Spleen (tissue), 7 donors: ENCODE measurements at regions not wholly inside any gene's neighbourhood (a gene's known extent, or its start where the extent isn't known, plus 50 kb on each side); places are given as distances from the start of the nearest gene placed in this dataset.

Source experiments
- CTCF ChIP-seq, 11 experiments: fragments of 200-600 bp in 7 of 11; fragments of 450-650 bp in 4 of 11; sonication (generic) in 4 of 11; IDR thresholded peaks in 8 of 11; conservative IDR thresholded peaks in 3 of 11; 1 replicate in 7 of 11; 2 replicates in 4 of 11; pipeline versions ENCODE4 v1.4.0 to v1.8.0; 2016 to 2021; ENCODE audit warnings: antibody characterized with exemption in 11 of 11, inconsistent platforms in 4 of 11, mild to moderate bottlenecking in 1 of 11
- POLR2A ChIP-seq, 3 donors: fragments of 450-650 bp; IDR thresholded peaks; one replicate each; pipeline ENCODE4 v1.5.1; 2017; ENCODE audit warnings: antibody characterized with exemption in 3 of 3, mild to moderate bottlenecking in 1 of 3
- donor health status: DM: no; HTN: no; CAD: no; lungs with moderate emphysema.
- donor health status: DM: no; HTN: no; CAD: no.
- donor health status: DM: no; HTN: no; CAD: no.

GRCh38 chr1:193771596-193771995 lies 585.2 kb upstream of the B3GALT2 start:
- no peak for TF ChIP-seq CTCF (IDR thresholded peaks at IDR 0.05 in 8 of 11, conservative IDR thresholded peaks at IDR 0.05 in 3 of 11)
- TF ChIP-seq POLR2A (IDR thresholded peaks at IDR 0.05) = no peak
